ENCODE measurements at regions not wholly inside any gene's neighbourhood (a gene's known extent, or its start where the extent isn't known, plus 50 kb on each side); places are given as distances from the start of the nearest gene placed in this dataset.

DNA sequence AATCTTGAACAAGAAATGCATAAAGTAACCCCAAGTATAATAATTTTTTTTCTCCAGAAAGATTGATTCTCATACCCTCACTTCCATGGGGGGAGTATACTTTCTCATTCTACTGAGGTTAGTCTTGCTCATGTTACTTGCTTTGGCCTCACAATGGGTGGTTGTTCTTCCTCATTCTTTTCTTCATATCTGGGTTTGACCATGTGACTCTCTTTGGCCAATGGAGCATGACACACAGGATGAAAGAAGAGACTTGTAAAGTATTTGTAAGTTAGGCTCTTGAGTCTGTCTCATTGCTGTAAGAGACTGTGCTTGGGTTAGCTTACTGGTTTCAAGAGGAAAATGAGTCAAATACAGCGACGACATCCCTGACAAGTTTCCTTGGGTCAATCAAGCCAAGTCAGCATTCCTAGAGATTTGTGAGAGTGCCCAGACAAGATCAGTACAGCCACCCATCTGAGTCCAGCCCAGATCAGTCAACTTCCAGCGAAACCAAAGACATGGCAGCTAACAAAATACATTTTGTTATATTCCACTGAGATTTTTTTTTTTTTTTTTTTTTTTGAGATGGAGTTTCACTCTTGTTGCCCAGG, 970.2 kb downstream of the BCL11A start:
- TF ChIP-seq, protein P1, sequence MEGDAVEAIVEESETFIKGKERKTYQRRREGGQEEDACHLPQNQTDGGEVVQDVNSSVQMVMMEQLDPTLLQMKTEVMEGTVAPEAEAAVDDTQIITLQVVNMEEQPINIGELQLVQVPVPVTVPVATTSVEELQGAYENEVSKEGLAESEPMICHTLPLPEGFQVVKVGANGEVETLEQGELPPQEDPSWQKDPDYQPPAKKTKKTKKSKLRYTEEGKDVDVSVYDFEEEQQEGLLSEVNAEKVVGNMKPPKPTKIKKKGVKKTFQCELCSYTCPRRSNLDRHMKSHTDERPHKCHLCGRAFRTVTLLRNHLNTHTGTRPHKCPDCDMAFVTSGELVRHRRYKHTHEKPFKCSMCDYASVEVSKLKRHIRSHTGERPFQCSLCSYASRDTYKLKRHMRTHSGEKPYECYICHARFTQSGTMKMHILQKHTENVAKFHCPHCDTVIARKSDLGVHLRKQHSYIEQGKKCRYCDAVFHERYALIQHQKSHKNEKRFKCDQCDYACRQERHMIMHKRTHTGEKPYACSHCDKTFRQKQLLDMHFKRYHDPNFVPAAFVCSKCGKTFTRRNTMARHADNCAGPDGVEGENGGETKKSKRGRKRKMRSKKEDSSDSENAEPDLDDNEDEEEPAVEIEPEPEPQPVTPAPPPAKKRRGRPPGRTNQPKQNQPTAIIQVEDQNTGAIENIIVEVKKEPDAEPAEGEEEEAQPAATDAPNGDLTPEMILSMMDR (IDR thresholded peaks at IDR 0.05; ENCODE audit: low read depth, low read length), result no peak
- H3K4me1 ChIP-seq (ENCODE audit: low read depth), result peaks cover 23% of the 10 kb centered on the region
- no peaks in the 10 kb centered on the region for H3K36me3 ChIP-seq
- no peaks in the 10 kb centered on the region for H3K27me3 ChIP-seq
- H3K4me3 ChIP-seq, result no peak overlapping the region
- no peaks in the 10 kb centered on the region for H3K9me3 ChIP-seq (ENCODE audit: low read depth)
- peak in 1 of 2 donors; percentile 3 for DNase-seq (ENCODE audit: low read depth in 1 of 2, low spot score in 1 of 2)
- no peak overlapping the region for H3K27ac ChIP-seq

DNA sequence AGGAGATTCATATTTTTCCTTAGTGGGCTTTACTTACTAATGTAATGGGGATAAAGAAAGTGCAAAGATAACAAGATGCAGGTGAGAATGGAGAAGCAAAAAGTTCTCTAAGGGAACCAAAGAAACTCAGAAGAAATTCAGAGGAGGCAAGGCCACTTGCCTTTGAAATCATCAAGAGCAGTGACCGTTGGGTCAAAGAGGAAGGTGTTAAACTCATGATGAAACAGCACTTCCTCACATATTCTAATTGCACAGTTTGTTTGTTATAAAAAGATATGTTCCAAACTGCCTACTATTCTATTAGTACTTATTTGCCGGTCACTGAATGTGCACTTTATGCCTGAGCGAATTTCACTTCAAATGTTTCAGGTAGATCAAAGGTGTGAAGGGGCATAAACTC, 975.1 kb downstream of the BCL11A start:
- Histone ChIP-seq H3K27ac (no peak overlapping the region), H3K4me3 (no peak overlapping the region), H3K4me1 (ENCODE audit: low read depth) (no peaks in the 10 kb centered on the region), H3K36me3 (no peaks in the 10 kb centered on the region), H3K27me3 (no peaks in the 10 kb centered on the region), H3K9me3 (ENCODE audit: low read depth) (no peaks in the 10 kb centered on the region)
- TF ChIP-seq, protein P1 (IDR thresholded peaks at IDR 0.05; ENCODE audit: low read depth, low read length), result no peak
- DNase-seq (ENCODE audit: low read depth in 1 of 2, low spot score in 1 of 2), result no peak

DNA sequence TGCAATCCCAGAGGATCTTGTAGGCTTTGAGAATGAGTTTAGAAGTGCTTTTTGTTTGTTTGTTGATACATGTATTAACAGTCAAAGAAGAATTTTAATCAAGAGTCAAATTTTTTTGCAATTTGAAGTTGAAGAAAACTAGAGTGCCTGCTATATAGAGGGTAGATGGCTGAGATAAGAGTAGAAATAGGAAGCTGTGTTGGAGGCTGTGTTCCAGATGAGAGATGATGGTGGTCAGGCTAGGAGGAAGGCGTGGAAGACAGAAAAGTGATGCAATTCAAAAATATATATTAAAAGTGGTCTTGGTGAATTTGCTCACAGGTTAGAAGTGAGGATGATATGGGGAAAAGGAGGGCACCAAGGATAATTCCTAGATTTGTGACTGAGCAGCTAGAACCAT, 978.3 kb downstream of the BCL11A start:
- H3K4me1 ChIP-seq (ENCODE audit: low read depth), result no peaks in the 10 kb centered on the region
- H3K36me3 ChIP-seq, result no peaks in the 10 kb centered on the region
- no peak overlapping the region for H3K27ac ChIP-seq
- no peaks in the 10 kb centered on the region for H3K9me3 ChIP-seq (ENCODE audit: low read depth)
- no peak overlapping the region for H3K4me3 ChIP-seq
- TF ChIP-seq, protein P1 (IDR thresholded peaks at IDR 0.05; ENCODE audit: low read depth, low read length), result no peak
- no peaks in the 10 kb centered on the region for H3K27me3 ChIP-seq
- DNase-seq (ENCODE audit: low read depth in 1 of 2, low spot score in 1 of 2), result no peak

DNA sequence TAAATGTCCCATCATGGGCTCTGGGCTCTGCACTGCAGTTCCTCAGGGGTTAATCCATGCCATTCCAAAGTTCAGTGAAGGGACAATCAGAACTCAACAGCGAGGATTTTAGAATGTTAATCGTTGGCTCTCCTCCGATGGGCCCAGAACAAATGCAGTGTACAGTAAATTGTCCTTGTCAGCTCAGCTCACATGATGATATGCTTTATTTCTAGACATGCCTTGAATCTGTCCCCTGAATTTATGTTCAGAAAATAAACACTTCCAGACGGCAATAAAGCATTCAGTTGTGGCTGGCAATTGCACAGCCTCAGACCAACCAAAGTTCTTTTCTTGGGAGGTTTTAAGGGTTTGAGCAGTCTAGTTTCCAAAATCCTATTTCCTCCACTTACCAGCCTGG, 981.2 kb downstream of the BCL11A start:
- no peaks in the 10 kb centered on the region for H3K9me3 ChIP-seq (ENCODE audit: low read depth)
- H3K27ac ChIP-seq, result no peak overlapping the region
- DNase-seq (ENCODE audit: low read depth in 1 of 2, low spot score in 1 of 2), result no peak
- no peaks in the 10 kb centered on the region for H3K4me1 ChIP-seq (ENCODE audit: low read depth)
- TF ChIP-seq, protein P1 (IDR thresholded peaks at IDR 0.05; ENCODE audit: low read depth, low read length), result no peak
- no peak overlapping the region for H3K4me3 ChIP-seq
- no peaks in the 10 kb centered on the region for H3K36me3 ChIP-seq
- H3K27me3 ChIP-seq, result no peaks in the 10 kb centered on the region

DNA sequence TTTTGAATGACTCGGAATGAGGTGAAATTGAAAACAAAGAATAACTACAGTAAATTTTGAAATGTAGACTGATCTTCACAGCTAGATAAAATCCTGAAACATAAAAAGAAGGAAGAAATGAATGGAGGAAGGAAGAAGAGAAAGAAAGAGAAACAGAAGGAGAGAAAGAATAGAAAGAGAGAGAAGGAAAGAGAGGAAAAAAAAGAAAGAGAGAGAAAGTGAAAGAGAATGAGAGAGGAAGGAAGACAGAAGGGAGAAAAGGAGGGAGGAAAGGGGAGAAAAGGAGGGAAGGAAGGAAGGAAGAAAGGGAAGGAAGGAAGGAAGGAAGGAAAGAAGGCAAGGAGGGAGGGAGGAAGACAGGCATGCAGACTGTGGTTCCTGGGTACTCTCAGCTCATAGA, 982.6 kb downstream of the BCL11A start:
- no peak for DNase-seq (ENCODE audit: low read depth in 1 of 2, low spot score in 1 of 2)
- H3K9me3 ChIP-seq (ENCODE audit: low read depth), result no peaks in the 10 kb centered on the region

More for the DNA sequence above, 982.6 kb downstream of the BCL11A start:
- Histone ChIP-seq H3K27me3 (no peaks in the 10 kb centered on the region), H3K27ac (no peak overlapping the region), H3K4me1 (ENCODE audit: low read depth) (no peaks in the 10 kb centered on the region), H3K4me3 (no peak overlapping the region), H3K36me3 (no peaks in the 10 kb centered on the region)
- TF ChIP-seq, protein P1 (IDR thresholded peaks at IDR 0.05; ENCODE audit: low read depth, low read length), result no peak
